Body of pancreas (tissue), 4 donors: ENCODE measurements at regions not wholly inside any gene's neighbourhood (a gene's known extent, or its start where the extent isn't known, plus 50 kb on each side); places are given as distances from the start of the nearest gene placed in this dataset.

Source experiments
- CTCF ChIP-seq, 7 experiments: fragments of 450-650 bp in 4 of 7; fragments of 200-600 bp in 3 of 7; sonication (generic) in 3 of 7; IDR thresholded peaks; one replicate each; pipeline ENCODE4 v1.5.1; 2016 to 2019; ENCODE audit warnings: antibody characterized with exemption in 7 of 7
- POLR2A ChIP-seq, 3 donors: fragments of 450-650 bp; IDR thresholded peaks; one replicate each; pipeline ENCODE4 v1.6.1; 2016; ENCODE audit warnings: antibody characterized with exemption in 3 of 3, mild to moderate bottlenecking in 2 of 3

GRCh38 chr6:164163239-164163638 is 748.7 kb downstream of the QKI start:
- TF ChIP-seq POLR2A (IDR thresholded peaks at IDR 0.05): no peak
- no peak for TF ChIP-seq CTCF (IDR thresholded peaks at IDR 0.05)
